ENCODE measurements at regions not wholly inside any gene's neighbourhood (a gene's known extent, or its start where the extent isn't known, plus 50 kb on each side); places are given as distances from the start of the nearest gene placed in this dataset.
A peak's percentile ranks its signal among the peaks of the same experiment; 100 is the strongest.

DNA sequence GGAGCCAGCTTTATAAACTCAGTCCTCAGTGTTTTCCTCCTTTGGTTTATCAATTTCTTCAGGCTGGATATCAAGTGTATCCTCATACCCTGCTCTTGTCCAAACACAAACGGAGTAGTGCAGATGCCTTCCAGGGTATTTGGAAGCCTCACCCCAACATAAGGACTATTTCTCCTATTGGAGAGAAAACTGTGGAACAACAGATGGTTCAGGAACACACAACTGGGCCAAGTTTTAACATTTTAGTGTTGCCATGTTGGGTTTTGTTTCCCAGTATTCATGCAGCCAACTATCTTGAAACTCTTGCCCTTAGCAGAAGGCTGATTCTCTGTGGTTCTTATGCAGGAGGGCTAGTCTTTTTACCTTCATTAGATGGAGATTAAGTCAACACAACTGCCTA is 398.1 kb downstream of the GABRB3 start:
- WGBS, 2 donors = 63 to 82% methylated on average over 1 of the region's 1 CpG
- peaks cover 0 to 64% (median 17%) of the 10 kb centered on the region in 11 donors for H3K9me3 ChIP-seq
- no peak for DNase-seq
- H3K4me3 ChIP-seq = no peak overlapping the region
- no peaks in the 10 kb centered on the region for H3K27me3 ChIP-seq
- TF ChIP-seq, protein P1, sequence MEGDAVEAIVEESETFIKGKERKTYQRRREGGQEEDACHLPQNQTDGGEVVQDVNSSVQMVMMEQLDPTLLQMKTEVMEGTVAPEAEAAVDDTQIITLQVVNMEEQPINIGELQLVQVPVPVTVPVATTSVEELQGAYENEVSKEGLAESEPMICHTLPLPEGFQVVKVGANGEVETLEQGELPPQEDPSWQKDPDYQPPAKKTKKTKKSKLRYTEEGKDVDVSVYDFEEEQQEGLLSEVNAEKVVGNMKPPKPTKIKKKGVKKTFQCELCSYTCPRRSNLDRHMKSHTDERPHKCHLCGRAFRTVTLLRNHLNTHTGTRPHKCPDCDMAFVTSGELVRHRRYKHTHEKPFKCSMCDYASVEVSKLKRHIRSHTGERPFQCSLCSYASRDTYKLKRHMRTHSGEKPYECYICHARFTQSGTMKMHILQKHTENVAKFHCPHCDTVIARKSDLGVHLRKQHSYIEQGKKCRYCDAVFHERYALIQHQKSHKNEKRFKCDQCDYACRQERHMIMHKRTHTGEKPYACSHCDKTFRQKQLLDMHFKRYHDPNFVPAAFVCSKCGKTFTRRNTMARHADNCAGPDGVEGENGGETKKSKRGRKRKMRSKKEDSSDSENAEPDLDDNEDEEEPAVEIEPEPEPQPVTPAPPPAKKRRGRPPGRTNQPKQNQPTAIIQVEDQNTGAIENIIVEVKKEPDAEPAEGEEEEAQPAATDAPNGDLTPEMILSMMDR (IDR thresholded peaks at IDR 0.05) = no peak
- no peak for ATAC-seq
- no peaks in the 10 kb centered on the region for H3K36me3 ChIP-seq
- H3K27ac ChIP-seq = no peak overlapping the region
- intact Hi-C loops (cut with DNase I) = no loop called here
- no peaks in the 10 kb centered on the region for H3K4me1 ChIP-seq

DNA sequence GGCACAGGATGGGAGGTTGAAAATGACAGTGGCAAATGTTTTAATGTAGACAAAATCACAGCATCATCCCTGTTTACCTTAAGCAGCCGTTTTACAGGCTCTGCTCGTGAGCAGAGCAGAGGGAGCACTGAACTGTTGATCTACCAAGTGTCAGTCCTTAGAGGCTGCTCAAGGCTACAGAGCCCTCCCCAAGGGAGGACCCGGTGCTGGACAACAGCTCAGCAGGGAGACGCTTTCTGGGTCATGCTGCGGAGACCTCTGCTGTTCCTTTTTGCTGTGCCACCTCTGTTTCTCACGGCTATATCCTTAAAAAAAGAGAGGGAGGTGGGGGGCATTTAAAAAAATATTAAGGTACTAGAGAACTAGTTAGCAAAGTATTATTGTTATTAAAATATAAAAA is 400.2 kb downstream of the GABRB3 start:
- DNase-seq = no peak
- no peaks in the 10 kb centered on the region for H3K27me3 ChIP-seq
- no peak overlapping the region for H3K4me3 ChIP-seq
- H3K27ac ChIP-seq = no peak overlapping the region
- TF ChIP-seq, protein P1 (IDR thresholded peaks at IDR 0.05) = no peak
- intact Hi-C loops (cut with DNase I) = no loop called here
- H3K4me1 ChIP-seq = no peaks in the 10 kb centered on the region
- no peak for ATAC-seq
- 40 to 44% methylated on average over 6 of the region's 6 CpGs for WGBS, 2 donors
- H3K9me3 ChIP-seq = peaks cover 0 to 47% (median 17%) of the 10 kb centered on the region in 11 donors
- no peaks in the 10 kb centered on the region for H3K36me3 ChIP-seq

DNA sequence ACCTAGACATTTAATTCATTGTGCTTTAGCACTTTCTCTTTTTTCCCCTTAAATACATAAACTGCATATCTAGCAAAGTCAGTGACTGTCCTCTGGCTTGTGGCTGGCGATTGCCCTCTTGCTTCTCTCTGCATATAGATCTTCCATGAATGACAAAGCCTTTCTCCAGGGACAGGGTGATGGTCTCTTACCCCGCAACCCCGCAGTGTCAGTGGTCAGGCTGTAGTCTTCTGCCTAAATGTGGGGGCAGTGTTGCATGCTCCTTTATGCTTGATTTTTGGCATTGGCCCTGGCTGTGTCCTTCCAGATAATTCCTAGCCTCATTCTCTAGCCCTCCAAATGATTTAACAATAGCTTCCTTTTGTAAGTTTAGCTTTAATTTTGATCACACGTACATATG is 407.8 kb downstream of the GABRB3 start:
- Histone ChIP-seq H3K9me3 (peaks cover 0 to 9% (median 0%) of the 10 kb centered on the region in 11 donors), H3K4me1 (no peaks in the 10 kb centered on the region), H3K4me3 (no peak overlapping the region), H3K27ac (no peak overlapping the region), H3K27me3 (no peaks in the 10 kb centered on the region), H3K36me3 (no peaks in the 10 kb centered on the region)
- no peak for ATAC-seq
- intact Hi-C loops (cut with DNase I) = loop anchor here in 1 of 10 donors (10.0 kb wide), 1 partner anchor 60 kb away; no protein-coding TSS in a partner anchor
- 73 to 77% methylated on average over 4 of the region's 4 CpGs for WGBS, 2 donors
- TF ChIP-seq, protein P1 (IDR thresholded peaks at IDR 0.05) = no peak
- no peak for DNase-seq

DNA sequence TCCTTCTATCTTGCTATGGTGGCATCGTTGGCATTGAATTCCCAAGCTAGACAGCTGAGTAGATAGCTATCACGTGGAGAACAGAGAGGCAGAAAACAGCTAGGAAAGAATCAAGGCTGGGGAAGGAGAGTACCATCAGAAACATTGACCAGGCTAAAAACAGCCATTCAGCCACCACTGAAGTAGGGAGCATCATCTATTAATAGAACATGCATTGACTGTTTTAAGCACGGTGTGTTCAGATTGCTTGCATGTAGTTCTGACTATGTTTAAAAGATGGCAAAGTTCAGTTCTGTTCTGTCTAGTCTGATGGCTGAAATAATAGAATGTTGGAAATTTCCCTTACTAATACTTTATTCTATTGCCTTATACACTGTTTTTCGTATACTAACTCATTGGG is 413.0 kb downstream of the GABRB3 start:
- Histone ChIP-seq H3K36me3 (no peaks in the 10 kb centered on the region), H3K27me3 (peaks cover 0 to 4% (median 0%) of the 10 kb centered on the region in 7 donors), H3K27ac (peak overlapping the region in 3 of 10 donors; percentile 20 to 39 (median 34)), H3K9me3 (peaks cover 0 to 5% (median 0%) of the 10 kb centered on the region in 11 donors), H3K4me3 (no peak overlapping the region), H3K4me1 (peaks cover 0 to 8% (median 0%) of the 10 kb centered on the region in 9 donors)
- intact Hi-C loops (cut with DNase I) = loop anchor here in 1 of 10 donors (10.0 kb wide), 1 partner anchor 65 kb away; no protein-coding TSS in a partner anchor
- DNase-seq (no peak), ATAC-seq (peak in 6 of 8 donors; percentile 64 to 93 (median 73))
- TF ChIP-seq, protein P1 (IDR thresholded peaks at IDR 0.05) = no peak
- 44 to 46% methylated on average over 4 of the region's 4 CpGs for WGBS, 2 donors
